Activated CD8-positive, alpha-beta memory T cell treated with anti-CD3 and anti-CD28 coated beads for 48 hours (primary cell): ENCODE measurements at regions not wholly inside any gene's neighbourhood (a gene's known extent, or its start where the extent isn't known, plus 50 kb on each side); places are given as distances from the start of the nearest gene placed in this dataset.

Source experiments
- DNase-seq, 3 experiments: peaks; one replicate each; pipeline ENCODE4 v3.0.0-alpha.2; 2020; ENCODE audit warnings: low read depth in 2 of 3, low spot score in 2 of 3

GRCh38 chr9:71213633-71214032, 92.2 kb upstream of the TRPM3 start:
- no peak for DNase-seq

- DNase-seq = no peak
These were observed 88.9 kb upstream of the TRPM3 start for GRCh38 chr9:71210326-71210725.

GRCh38 chr9:71209890-71210289, 88.5 kb upstream of the TRPM3 start:
- no peak for DNase-seq

GRCh38 chr9:71202931-71203330, 81.5 kb upstream of the TRPM3 start:
- DNase-seq = no peak

- DNase-seq = no peak
These were observed 70.3 kb upstream of the TRPM3 start for GRCh38 chr9:71191708-71192107.

- no peak for DNase-seq
These were observed 61.8 kb upstream of the TRPM3 start for GRCh38 chr9:71183251-71183650.

GRCh38 chr9:71179183-71179582, 57.8 kb upstream of the TRPM3 start:
- no peak for DNase-seq

- DNase-seq = no peak
These were observed 56.5 kb upstream of the TRPM3 start for GRCh38 chr9:71177901-71178300.

- DNase-seq = no peak
These were observed 50.1 kb upstream of the TRPM3 start for GRCh38 chr9:71171517-71171916.
